SK-N-SH (cell line): ENCODE measurements at regions not wholly inside any gene's neighbourhood (a gene's known extent, or its start where the extent isn't known, plus 50 kb on each side); places are given as distances from the start of the nearest gene placed in this dataset.

Experiments used
- CTCF ChIA-PET: fragments of 300-600, 350-600 bp; formaldehyde crosslinking; extraction: SDS; loops from one replicate; lab custom pipeline; 2021; lab: Yijun Ruan, JAX
- POLR2A ChIA-PET: fragments of 350-600 bp; sonication (Branson Sonifier 250); formaldehyde crosslinking; extraction: SDS; loops from one replicate; lab custom pipeline; 2020; ENCODE audit warnings: antibody characterized with exemption, inconsistent platforms; lab: Yijun Ruan, JAX
- DNase-seq: peaks from one replicate; pipeline ENCODE4 v3.0.0; 2012
- H2AFZ ChIP-seq: fragments of 200-600 bp; sonication (generic); 2 replicates; pipeline ENCODE4 v1.8.1; 2016; ENCODE audit warnings: antibody characterized with exemption, mild to moderate bottlenecking, low read depth
- H3F3A ChIP-seq: fragments of 200-600 bp; sonication (generic); replicated peaks from 2 replicates; pipeline ENCODE3; 2016; ENCODE audit warnings: antibody characterized with exemption, mild to moderate bottlenecking; ENCODE audit not compliant: insufficient read depth
- H3K27ac ChIP-seq, 2 experiments: fragments of 200-500 bp in 1 of 2; fragments of 200-600 bp in 1 of 2; sonication (Bioruptor generic) in 1 of 2; sonication (generic), shearing (Covaris generic) in 1 of 2; 2 replicates each; pipeline versions ENCODE4 v1.5.1 to v1.6.1; 2014 to 2016; ENCODE audit warnings: low read depth in 2 of 2, inconsistent platforms in 1 of 2, low read length in 1 of 2, mild to moderate bottlenecking in 1 of 2, mixed read lengths in 1 of 2
- H3K27me3 ChIP-seq: fragments of 200-600 bp; sonication (generic), shearing (Covaris generic); 2 replicates; pipeline ENCODE4 v1.6.1; 2016; ENCODE audit warnings: mixed run types; ENCODE audit not compliant: insufficient read depth
- H3K36me3 ChIP-seq, 2 experiments: fragments of 200-500 bp in 1 of 2; fragments of 200-600 bp in 1 of 2; sonication (Bioruptor generic) in 1 of 2; sonication (generic) in 1 of 2; replicated peaks in 1 of 2; 2 replicates each; pipeline versions ENCODE3 to v1.5.1; 2014 to 2016; ENCODE audit warnings: low read length in 1 of 2, mild to moderate bottlenecking in 1 of 2; ENCODE audit not compliant: insufficient read depth in 2 of 2, control insufficient read depth in 1 of 2
- H3K4me1 ChIP-seq, 2 experiments: fragments of 200-500 bp in 1 of 2; fragments of 200-600 bp in 1 of 2; sonication (Bioruptor generic) in 1 of 2; sonication (generic), shearing (Covaris generic) in 1 of 2; 2 replicates each; pipeline versions ENCODE4 v1.5.1 to v1.6.1; 2014 to 2016; ENCODE audit warnings: low read depth in 1 of 2, low read length in 1 of 2, mixed run types in 1 of 2; ENCODE audit not compliant: insufficient read depth in 2 of 2, control insufficient read depth in 1 of 2
- H3K4me2 ChIP-seq: fragments of 200-600 bp; sonication (generic), shearing (Covaris generic); 2 replicates; pipeline ENCODE4 v1.6.1; 2017; ENCODE audit warnings: mixed run types
- H3K4me3 ChIP-seq, 2 experiments: fragments of 200-500 bp in 1 of 2; fragments of 200-600 bp in 1 of 2; sonication (Bioruptor generic) in 1 of 2; sonication (generic), shearing (Covaris generic) in 1 of 2; 2 replicates each; pipeline versions ENCODE4 v1.5.1 to v1.8.1; 2014 to 2016; ENCODE audit warnings: low read depth in 2 of 2, inconsistent platforms in 1 of 2, low read length in 1 of 2, mild to moderate bottlenecking in 1 of 2, mixed read lengths in 1 of 2, moderate library complexity in 1 of 2
- H3K79me2 ChIP-seq: fragments of 200-600 bp; sonication (generic); 2 replicates; pipeline ENCODE4 v1.8.1; 2017; ENCODE audit warnings: mild to moderate bottlenecking; ENCODE audit not compliant: insufficient read depth
- H3K9ac ChIP-seq: fragments of 200-600 bp; sonication (generic); 2 replicates; pipeline ENCODE4 v1.6.1; 2017; ENCODE audit warnings: mixed run types
- H3K9me2 ChIP-seq: fragments of 200-600 bp; sonication (generic); 2 replicates; pipeline ENCODE4 v1.6.1; 2017; ENCODE audit warnings: mixed run types
- H3K9me3 ChIP-seq: fragments of 200-600 bp; sonication (generic); 2 replicates; pipeline ENCODE4 v1.6.1; 2017; ENCODE audit warnings: mixed run types, mild to moderate bottlenecking, moderate library complexity
- H4K20me1 ChIP-seq: fragments of 200-600 bp; sonication (generic); 2 replicates; pipeline ENCODE4 v1.6.1; 2017; ENCODE audit warnings: mild to moderate bottlenecking, mixed run types; ENCODE audit not compliant: insufficient read depth
- CHD2 ChIP-seq: fragments of 150-350 bp; IDR thresholded peaks from 2 replicates; pipeline ENCODE4 v1.6.1; 2018; ENCODE audit warnings: low read length; ENCODE audit not compliant: partially characterized antibody
- CTCF ChIP-seq: fragments of 200-600 bp; sonication (generic); IDR thresholded peaks from 2 replicates; pipeline ENCODE4 v1.6.1; 2017; ENCODE audit warnings: antibody characterized with exemption, mild to moderate bottlenecking, moderate library complexity
- GATA2 ChIP-seq: sonication (generic); formaldehyde crosslinking; IDR thresholded peaks from 2 replicates; pipeline ENCODE4 v1.5.0; 2020; ENCODE audit warnings: mild to moderate bottlenecking, missing genetic modification reagents
- JUND ChIP-seq: IDR thresholded peaks from 2 replicates; pipeline ENCODE4 v1.4.0; 2012
- MEF2A ChIP-seq: IDR thresholded peaks from 2 replicates; pipeline ENCODE4 v1.4.0; 2012; ENCODE audit warnings: low read depth, borderline replicate concordance
- POLR2AphosphoS5 ChIP-seq: IDR thresholded peaks from 2 replicates; pipeline ENCODE4 v1.6.1; 2012; ENCODE audit warnings: low read depth, low read length
- REST ChIP-seq: IDR thresholded peaks from 2 replicates; pipeline ENCODE4 v1.6.1; 2012; ENCODE audit warnings: mild to moderate bottlenecking, low read depth, low read length, moderate library complexity
- RFX5 ChIP-seq: IDR thresholded peaks from 2 replicates; pipeline ENCODE4 v1.6.1; 2012; ENCODE audit warnings: mild to moderate bottlenecking, improper control_type of control experiment, low read length
- TCF12 ChIP-seq: IDR thresholded peaks from 2 replicates; pipeline ENCODE4 v1.4.0; 2012
- TEAD4 ChIP-seq: IDR thresholded peaks from 2 replicates; pipeline ENCODE4 v1.4.0; 2012; ENCODE audit warnings: mild to moderate bottlenecking, borderline replicate concordance; ENCODE audit not compliant: insufficient read depth
- USF1 ChIP-seq: IDR thresholded peaks from 2 replicates; pipeline ENCODE4 v1.4.0; 2012; ENCODE audit warnings: low read depth, borderline replicate concordance
- YY1 ChIP-seq: IDR thresholded peaks from 2 replicates; pipeline ENCODE4 v1.4.0; 2012; ENCODE audit warnings: low read depth, mild to moderate bottlenecking
- WGBS: methylation state at CpG from one replicate; pipeline ENCODE4 v1.1.6; 2017; ENCODE audit warnings: low lambda C conversion rate; 5-methylcytosine and 5-hydroxymethylcytosine counted together

- Histone ChIP-seq H3K9me2 (no peaks in the 10 kb centered on the region), H3K27me3 (no peaks in the 10 kb centered on the region), H3K27ac (no peak overlapping the region), H3K4me3 (no peak overlapping the region), H3F3A (no peaks in the 10 kb centered on the region), H3K4me1 (no peaks in the 10 kb centered on the region), H3K4me2 (no peak overlapping the region), H3K9me3 (no peaks in the 10 kb centered on the region; the same call in 1 of the 2 replicates), H3K9ac (no peak overlapping the region), H4K20me1 (no peaks in the 10 kb centered on the region), H2AFZ (no peak overlapping the region), H3K79me2 (no peaks in the 10 kb centered on the region), H3K36me3 (no peaks in the 10 kb centered on the region)
- ChIA-PET POLR2A (no interaction called here), CTCF (no interaction called here)
- TF ChIP-seq JUND (no peak), GATA2 (no peak), MEF2A (no peak), REST (no peak), USF1 (no peak), POLR2AphosphoS5 (no peak), TEAD4 (no peak), TCF12 (no peak), CTCF (no peak), RFX5 (no peak)
- DNase-seq, result no peak
- WGBS, result 0% methylated on average over 3 of the region's 3 CpGs
Measured at GRCh38 chrX:149205081-149205480, 300.0 kb downstream of the IDS start.

GRCh38 chrX:149199734-149200133 is 305.4 kb downstream of the IDS start:
- CTCF ChIA-PET, result no interaction called here

More at GRCh38 chrX:149199734-149200133, 305.4 kb downstream of the IDS start:
- POLR2A ChIA-PET, result no interaction called here
- Histone ChIP-seq H3K4me1 (no peaks in the 10 kb centered on the region), H3K9ac (no peak overlapping the region), H3K79me2 (no peaks in the 10 kb centered on the region), H2AFZ (no peak overlapping the region), H3K27me3 (no peaks in the 10 kb centered on the region), H3K9me2 (no peaks in the 10 kb centered on the region), H3F3A (no peaks in the 10 kb centered on the region), H3K4me2 (no peak overlapping the region), H4K20me1 (no peaks in the 10 kb centered on the region), H3K27ac (no peak overlapping the region), H3K36me3 (no peaks in the 10 kb centered on the region), H3K9me3 (no peaks in the 10 kb centered on the region; the same call in 1 of the 2 replicates), H3K4me3 (no peak overlapping the region)
- TF ChIP-seq CTCF (no peak), MEF2A (no peak), USF1 (no peak), YY1 (no peak), CHD2 (no peak)
- DNase-seq, result no peak
- 0% methylated on average over 4 of the region's 4 CpGs for whole genome bisulfite sequencing
